H9 (cell line): ENCODE measurements at regions not wholly inside any gene's neighbourhood (a gene's known extent, or its start where the extent isn't known, plus 50 kb on each side); places are given as distances from the start of the nearest gene placed in this dataset.

Source experiments
- DNase-seq: peaks from one replicate; pipeline ENCODE4 v3.0.0-alpha.2; 2017
- H2AFZ ChIP-seq: one replicate; pipeline ENCODE4 v1.6.1; 2013; ENCODE audit warnings: mild to moderate bottlenecking, low read length, control low read depth, moderate library complexity
- H2AK5ac ChIP-seq: 2 replicates; pipeline ENCODE4 v1.6.1; 2013; ENCODE audit warnings: low read length, control low read depth, mixed read lengths; ENCODE audit not compliant: insufficient read length
- H2BK120ac ChIP-seq: one replicate; pipeline ENCODE4 v1.6.1; 2013; ENCODE audit warnings: low read depth, mild to moderate bottlenecking, low read length, control low read depth, inconsistent platforms; ENCODE audit not compliant: poor library complexity, severe bottlenecking
- H2BK12ac ChIP-seq: 2 replicates; pipeline ENCODE4 v1.6.1; 2013; ENCODE audit warnings: low read length, control low read depth, mixed read lengths, low read depth; ENCODE audit not compliant: insufficient read length
- H2BK15ac ChIP-seq: 2 replicates; pipeline ENCODE4 v1.6.1; 2013; ENCODE audit warnings: low read depth, low read length, control low read depth
- H2BK20ac ChIP-seq: one replicate; pipeline ENCODE4 v1.6.1; 2013; ENCODE audit warnings: low read depth, mild to moderate bottlenecking, low read length, control low read depth, inconsistent platforms; ENCODE audit not compliant: poor library complexity, severe bottlenecking
- H2BK5ac ChIP-seq: 2 replicates; pipeline ENCODE4 v1.6.1; 2013; ENCODE audit warnings: low read length, control low read depth, mixed read lengths; ENCODE audit not compliant: insufficient read length
- H3K14ac ChIP-seq: 2 replicates; pipeline ENCODE4 v1.6.1; 2013; ENCODE audit warnings: low read length, control low read depth; ENCODE audit not compliant: insufficient read depth
- H3K18ac ChIP-seq: 2 replicates; pipeline ENCODE4 v1.6.1; 2013; ENCODE audit warnings: low read depth, mild to moderate bottlenecking, mixed read lengths, low read length, control low read depth; ENCODE audit not compliant: insufficient read length
- H3K23ac ChIP-seq: 2 replicates; pipeline ENCODE4 v1.6.1; 2013; ENCODE audit warnings: low read length, control low read depth, mixed read lengths, low read depth; ENCODE audit not compliant: insufficient read length
- H3K23me2 ChIP-seq: 2 replicates; pipeline ENCODE4 v1.6.1; 2013; ENCODE audit warnings: low read depth, mild to moderate bottlenecking, mixed read lengths, low read length, control low read depth; ENCODE audit not compliant: insufficient read length, poor library complexity, severe bottlenecking
- H3K27ac ChIP-seq: 2 replicates; pipeline ENCODE4 v1.5.1; 2013; ENCODE audit warnings: low read length, control low read depth, mixed read lengths, low read depth; ENCODE audit not compliant: insufficient read length
- H3K27me3 ChIP-seq: 2 replicates; pipeline ENCODE4 v1.6.1; 2013; ENCODE audit warnings: low read length, control low read depth, inconsistent platforms; ENCODE audit not compliant: insufficient read depth
- H3K4ac ChIP-seq: 2 replicates; pipeline ENCODE4 v1.6.1; 2013; ENCODE audit warnings: low read depth, mild to moderate bottlenecking, control low read depth, inconsistent platforms, low read length, moderate library complexity
- H3K4me1 ChIP-seq: 2 replicates; pipeline ENCODE4 v1.6.1; 2013; ENCODE audit warnings: low read length, control low read depth, inconsistent platforms; ENCODE audit not compliant: insufficient read depth
- H3K4me2 ChIP-seq: 2 replicates; pipeline ENCODE4 v1.6.1; 2013; ENCODE audit warnings: low read length, control low read depth, mixed read lengths; ENCODE audit not compliant: insufficient read length, insufficient read depth
- H3K56ac ChIP-seq: 2 replicates; pipeline ENCODE4 v1.6.1; 2013; ENCODE audit warnings: low read depth, mild to moderate bottlenecking, mixed read lengths, low read length, control low read depth; ENCODE audit not compliant: insufficient read length
- H3K79me1 ChIP-seq: 2 replicates; pipeline ENCODE4 v1.6.1; 2013; ENCODE audit warnings: low read depth, mild to moderate bottlenecking, moderate library complexity, low read length, control low read depth, inconsistent platforms; ENCODE audit not compliant: insufficient read depth, poor library complexity, severe bottlenecking
- H3K79me2 ChIP-seq: 2 replicates; pipeline ENCODE4 v1.6.1; 2013; ENCODE audit warnings: low read length, control low read depth, inconsistent platforms; ENCODE audit not compliant: insufficient read depth
- H3K9ac ChIP-seq: 2 replicates; pipeline ENCODE4 v1.6.1; 2013; ENCODE audit warnings: low read length, control low read depth, mixed read lengths; ENCODE audit not compliant: insufficient read length; ENCODE audit errors: extremely low read depth
- H3K9me3 ChIP-seq: one replicate; pipeline ENCODE4 v1.6.1; 2013; ENCODE audit warnings: low read depth, low read length, inconsistent platforms; ENCODE audit not compliant: control insufficient read depth
- H3T11ph ChIP-seq: one replicate; pipeline ENCODE4 v1.6.1; 2013; ENCODE audit warnings: mild to moderate bottlenecking, low read length, control low read depth, inconsistent platforms
- H4K20me1 ChIP-seq: one replicate; pipeline ENCODE4 v1.6.1; 2013; ENCODE audit not compliant: control insufficient read depth, insufficient read length, insufficient read depth
- H4K5ac ChIP-seq: 2 replicates; pipeline ENCODE4 v1.6.1; 2013; ENCODE audit warnings: low read depth, mild to moderate bottlenecking, mixed read lengths, low read length, control low read depth; ENCODE audit not compliant: insufficient read length
- H4K8ac ChIP-seq: replicated peaks from 2 replicates; pipeline ENCODE4 v1.6.1; 2013; ENCODE audit warnings: low read length, control low read depth, mixed read lengths, low read depth; ENCODE audit not compliant: insufficient read length
- H4K91ac ChIP-seq: 2 replicates; pipeline ENCODE4 v1.6.1; 2013; ENCODE audit warnings: low read depth, mild to moderate bottlenecking, moderate library complexity, mixed read lengths, low read length, control low read depth; ENCODE audit not compliant: insufficient read length
- H3K27ac Mint-ChIP-seq, 3 experiments: 2 replicates in 2 of 3; 3 replicates in 1 of 3; pipeline ENCODE4 v1.8.0; 2020 to 2021; ENCODE audit warnings: mixed read lengths in 3 of 3, mild to moderate bottlenecking in 1 of 3, moderate library complexity in 1 of 3
- H3K27me3 Mint-ChIP-seq: 2 replicates; pipeline ENCODE4 v1.8.0; 2021; ENCODE audit warnings: low read depth, mild to moderate bottlenecking, moderate library complexity, mixed read lengths
- H3K36me3 Mint-ChIP-seq, 3 experiments: 2 replicates in 2 of 3; 3 replicates in 1 of 3; pipeline ENCODE4 v1.8.0; 2020 to 2021; ENCODE audit warnings: low read depth in 3 of 3, mixed read lengths in 3 of 3; ENCODE audit not compliant: insufficient read depth in 1 of 3
- H3K4me1 Mint-ChIP-seq, 2 experiments: 2 replicates each; pipeline ENCODE4 v1.8.0; 2020; ENCODE audit warnings: mixed read lengths in 2 of 2
- H3K4me3 Mint-ChIP-seq, 2 experiments: 2 replicates in 1 of 2; 3 replicates in 1 of 2; pipeline ENCODE4 v1.8.0; 2020 to 2021; ENCODE audit warnings: mild to moderate bottlenecking in 2 of 2, mixed read lengths in 2 of 2, moderate library complexity in 1 of 2
- H3K9me3 Mint-ChIP-seq, 2 experiments: 2 replicates in 1 of 2; 3 replicates in 1 of 2; pipeline ENCODE4 v1.8.0; 2020; ENCODE audit warnings: mild to moderate bottlenecking in 2 of 2, mixed read lengths in 2 of 2, moderate library complexity in 1 of 2
- CTCF ChIP-seq: fragments of 200-600 bp; sonication (generic); conservative IDR thresholded peaks from 3 replicates; pipeline ENCODE4 v1.8.0; 2021; ENCODE audit warnings: antibody characterized with exemption, mild to moderate bottlenecking
- WGBS: extraction: QIAGEN DNeasy Blood & Tissue Kit; methylation state at CpG from one replicate; pipeline ENCODE4 v1.1.7; 2013; ENCODE audit warnings: missing lambda C conversion rate, low lambda C conversion rate, mixed read lengths; ENCODE audit not compliant: insufficient read length; ENCODE audit errors: extremely low coverage; 5-methylcytosine and 5-hydroxymethylcytosine counted together

GRCh38 chrX:68923147-68923546 is 94.3 kb downstream of the EFNB1 start:
- no peak for DNase-seq
- Histone ChIP-seq H2BK120ac (no peak overlapping the region), H4K8ac (no peak overlapping the region), H3K79me2 (no peaks in the 10 kb centered on the region), H3K9ac (no peak overlapping the region), H2BK5ac (no peak overlapping the region), H3K27me3 (peaks cover 3% of the 10 kb centered on the region; the same call in 1 of the 2 replicates), H3K56ac (no peak overlapping the region), H3K27ac (no peak overlapping the region), H4K91ac (no peak overlapping the region), H3K14ac (no peak overlapping the region), H2AFZ (no peak overlapping the region), H2BK12ac (no peak overlapping the region), H3K18ac (no peak overlapping the region), H3T11ph (no peak overlapping the region), H3K23me2 (no peaks in the 10 kb centered on the region), H3K79me1 (no peaks in the 10 kb centered on the region), H3K9me3 (peaks cover 4% of the 10 kb centered on the region), H3K4ac (no peak overlapping the region), H3K4me1 (no peaks in the 10 kb centered on the region; the same call in 1 of the 2 replicates), H3K4me2 (no peak overlapping the region), H2BK20ac (no peak overlapping the region), H2BK15ac (no peak overlapping the region), H2AK5ac (no peak overlapping the region), H4K20me1 (no peaks in the 10 kb centered on the region), H4K5ac (no peak overlapping the region), H3K23ac (no peak overlapping the region)
- no peak overlapping the region for H3K4me3 Mint-ChIP-seq
- no peaks in the 10 kb centered on the region; a peak in 2 of 7 replicates for H3K36me3 Mint-ChIP-seq
- no CpG with 5 or more reads among the region's 2 CpGs for WGBS
- no peak for TF ChIP-seq CTCF
- H3K27ac Mint-ChIP-seq, result no peak overlapping the region
- 0 out of 4 replicates have a peak, but pooled peaks cover 0 to 2% of the 10 kb centered on the region in 2 experiments for H3K4me1 Mint-ChIP-seq
- H3K27me3 Mint-ChIP-seq, result peaks cover 15% of the 10 kb centered on the region
- H3K9me3 Mint-ChIP-seq, result peaks cover 58 to 70% of the 10 kb centered on the region in 2 experiments
